CD14-positive monocyte (primary cell): ENCODE measurements at regions not wholly inside any gene's neighbourhood (a gene's known extent, or its start where the extent isn't known, plus 50 kb on each side); places are given as distances from the start of the nearest gene placed in this dataset.

ENCODE experiments used
- DNase-seq, 3 donors: peaks; one replicate each; pipeline ENCODE4 v3.0.0-alpha.2; 2011 to 2022
- H2AFZ ChIP-seq: 2 replicates; pipeline ENCODE4 v1.6.0; 2012; ENCODE audit warnings: mild to moderate bottlenecking, low read depth, low read length, inconsistent platforms; ENCODE audit not compliant: insufficient read depth, poor library complexity, severe bottlenecking
- H3K27ac ChIP-seq, 2 donors: 1 replicate in 1 of 2; 2 replicates in 1 of 2; pipeline ENCODE4 v1.5.1; 2012 to 2013; ENCODE audit warnings: low read length in 2 of 2, control low read depth in 1 of 2, inconsistent platforms in 1 of 2, low read depth in 1 of 2, mild to moderate bottlenecking in 1 of 2
- H3K27me3 ChIP-seq, 2 donors: one replicate each; pipeline versions ENCODE4 v1.6.0 to v1.6.1; 2011 to 2013; ENCODE audit warnings: low read length in 2 of 2; ENCODE audit not compliant: control insufficient read depth in 2 of 2, insufficient read depth in 2 of 2
- H3K36me3 ChIP-seq, 2 donors: replicated peaks in 1 of 2; 1 replicate in 1 of 2; 2 replicates in 1 of 2; pipeline versions ENCODE4 v1.5.1 to v1.6.1; 2012 to 2013; ENCODE audit warnings: low read length in 2 of 2, control low read depth in 1 of 2, inconsistent platforms in 1 of 2, mild to moderate bottlenecking in 1 of 2; ENCODE audit not compliant: insufficient read depth in 2 of 2, control insufficient read depth in 1 of 2
- H3K4me1 ChIP-seq, 2 donors: 1 replicate in 1 of 2; 2 replicates in 1 of 2; pipeline versions ENCODE4 v1.5.1 to v1.6.1; 2012 to 2013; ENCODE audit warnings: low read length in 2 of 2, control low read depth in 1 of 2, inconsistent platforms in 1 of 2, mild to moderate bottlenecking in 1 of 2, moderate library complexity in 1 of 2; ENCODE audit not compliant: insufficient read depth in 2 of 2, control insufficient read depth in 1 of 2
- H3K4me2 ChIP-seq: replicated peaks from 2 replicates; pipeline ENCODE3; 2012; ENCODE audit warnings: low read length, moderate library complexity, mild to moderate bottlenecking; ENCODE audit not compliant: poor library complexity, severe bottlenecking; ENCODE audit errors: extremely low read depth
- H3K4me3 ChIP-seq, 3 experiments: fragments of 200-600 bp in 1 of 3; sonication (generic) in 1 of 3; replicated peaks in 1 of 3; 1 replicate in 2 of 3; 2 replicates in 1 of 3; pipeline ENCODE4 v1.5.1; 2011 to 2013; ENCODE audit warnings: low read length in 3 of 3, mild to moderate bottlenecking in 3 of 3, control low read depth in 2 of 3, low read depth in 2 of 3, inconsistent platforms in 1 of 3, moderate library complexity in 1 of 3
- H3K79me2 ChIP-seq: 2 replicates; pipeline ENCODE4 v1.6.0; 2012; ENCODE audit warnings: mild to moderate bottlenecking, control low read depth, inconsistent platforms, low read length, moderate library complexity; ENCODE audit not compliant: insufficient read depth
- H3K9ac ChIP-seq: 2 replicates; pipeline ENCODE4 v1.6.0; 2017; ENCODE audit warnings: low read length, mild to moderate bottlenecking; ENCODE audit not compliant: insufficient read depth, poor library complexity, severe bottlenecking
- H3K9me3 ChIP-seq, 2 donors: replicated peaks in 1 of 2; 1 replicate in 1 of 2; 2 replicates in 1 of 2; pipeline versions ENCODE4 v1.5.1 to v1.6.1; 2012 to 2013; ENCODE audit warnings: low read length in 2 of 2, control low read depth in 1 of 2; ENCODE audit not compliant: control insufficient read depth in 1 of 2, insufficient read depth in 1 of 2
- H4K20me1 ChIP-seq: 2 replicates; pipeline ENCODE4 v1.6.0; 2012; ENCODE audit warnings: mild to moderate bottlenecking, low read length, control low read depth, moderate library complexity; ENCODE audit not compliant: insufficient read depth
- H3K27ac Mint-ChIP-seq, 7 donors: one replicate each; pipeline ENCODE4 v1.8.0; 2020; ENCODE audit warnings: mild to moderate bottlenecking in 7 of 7, mixed read lengths in 7 of 7, moderate library complexity in 6 of 7, inconsistent platforms in 2 of 7
- H3K27me3 Mint-ChIP-seq, 3 donors: one replicate each; pipeline ENCODE4 v1.8.0; 2021 to 2022; ENCODE audit warnings: low read depth in 3 of 3, mild to moderate bottlenecking in 3 of 3, mixed read lengths in 3 of 3, moderate library complexity in 3 of 3, inconsistent platforms in 1 of 3
- H3K36me3 Mint-ChIP-seq, 2 donors: one replicate each; pipeline ENCODE4 v1.8.0; 2020; ENCODE audit warnings: mixed read lengths in 2 of 2, inconsistent platforms in 1 of 2, mild to moderate bottlenecking in 1 of 2
- H3K4me1 Mint-ChIP-seq: one replicate; pipeline ENCODE4 v1.8.0; 2020; ENCODE audit warnings: mild to moderate bottlenecking, mixed read lengths
- H3K4me3 Mint-ChIP-seq, 2 donors: one replicate each; pipeline ENCODE4 v1.8.0; 2020; ENCODE audit warnings: mild to moderate bottlenecking in 2 of 2, mixed read lengths in 2 of 2, moderate library complexity in 1 of 2
- H3K9me3 Mint-ChIP-seq, 7 donors: one replicate each; pipeline ENCODE4 v1.8.0; 2020 to 2022; ENCODE audit warnings: mixed read lengths in 7 of 7, mild to moderate bottlenecking in 6 of 7, moderate library complexity in 6 of 7, inconsistent platforms in 2 of 7
- WGBS: methylation state at CpG from one replicate; pipeline ENCODE4 v1.1.5; 2013; ENCODE audit warnings: missing lambda C conversion rate; ENCODE audit not compliant: insufficient coverage; 5-methylcytosine and 5-hydroxymethylcytosine counted together
- intact Hi-C, 2 donors: fragments of 100-400 bp; cut with micrococcal nuclease; formaldehyde crosslinking; loops; one replicate each; pipeline versions ENCODE4 v1.15.0 to v1.15.1; 2023
- TF ChIP-seq, protein P1 (sequence below): fragments of 200-600 bp; IDR thresholded peaks from one replicate; pipeline ENCODE4 v1.8.0; 2022; ENCODE audit warnings: antibody characterized with exemption, mild to moderate bottlenecking

DNA sequence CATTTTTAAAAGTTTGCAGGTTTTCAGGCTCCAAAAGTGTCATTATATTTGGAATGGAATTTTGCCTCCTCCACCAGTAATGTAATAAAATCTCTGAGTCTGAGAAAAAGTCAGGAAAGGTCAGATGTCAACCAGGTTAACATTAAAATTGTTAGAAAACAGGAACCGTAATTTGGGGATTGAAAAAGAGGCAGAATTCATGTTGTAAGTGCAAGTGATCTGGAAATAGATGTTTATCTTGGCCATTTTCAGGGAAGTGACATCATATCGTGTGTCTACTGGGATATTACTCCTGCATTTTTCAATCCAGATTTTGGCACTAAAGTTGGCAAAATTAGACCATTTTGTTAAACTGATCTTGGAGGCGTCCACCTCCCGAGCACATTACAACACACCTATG lies 428.5 kb upstream of the MGMT start:
- no peaks in the 10 kb centered on the region for H3K36me3 Mint-ChIP-seq
- no peak overlapping the region for H3K4me2 ChIP-seq
- H4K20me1 ChIP-seq = no peaks in the 10 kb centered on the region
- H3K79me2 ChIP-seq = no peaks in the 10 kb centered on the region
- H3K36me3 ChIP-seq = no peaks in the 10 kb centered on the region
- no peak overlapping the region for H3K4me3 Mint-ChIP-seq
- peaks cover 0 to 4% (median 0%) of the 10 kb centered on the region in 7 donors for H3K9me3 Mint-ChIP-seq
- H3K4me3 ChIP-seq = no peak overlapping the region
- TF ChIP-seq, protein P1, sequence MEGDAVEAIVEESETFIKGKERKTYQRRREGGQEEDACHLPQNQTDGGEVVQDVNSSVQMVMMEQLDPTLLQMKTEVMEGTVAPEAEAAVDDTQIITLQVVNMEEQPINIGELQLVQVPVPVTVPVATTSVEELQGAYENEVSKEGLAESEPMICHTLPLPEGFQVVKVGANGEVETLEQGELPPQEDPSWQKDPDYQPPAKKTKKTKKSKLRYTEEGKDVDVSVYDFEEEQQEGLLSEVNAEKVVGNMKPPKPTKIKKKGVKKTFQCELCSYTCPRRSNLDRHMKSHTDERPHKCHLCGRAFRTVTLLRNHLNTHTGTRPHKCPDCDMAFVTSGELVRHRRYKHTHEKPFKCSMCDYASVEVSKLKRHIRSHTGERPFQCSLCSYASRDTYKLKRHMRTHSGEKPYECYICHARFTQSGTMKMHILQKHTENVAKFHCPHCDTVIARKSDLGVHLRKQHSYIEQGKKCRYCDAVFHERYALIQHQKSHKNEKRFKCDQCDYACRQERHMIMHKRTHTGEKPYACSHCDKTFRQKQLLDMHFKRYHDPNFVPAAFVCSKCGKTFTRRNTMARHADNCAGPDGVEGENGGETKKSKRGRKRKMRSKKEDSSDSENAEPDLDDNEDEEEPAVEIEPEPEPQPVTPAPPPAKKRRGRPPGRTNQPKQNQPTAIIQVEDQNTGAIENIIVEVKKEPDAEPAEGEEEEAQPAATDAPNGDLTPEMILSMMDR = no peak
- H2AFZ ChIP-seq = no peak overlapping the region
- no peak for DNase-seq
- no peak overlapping the region for H3K27ac Mint-ChIP-seq
- 63% methylated on average over 1 of the region's 4 CpGs for WGBS
- intact Hi-C loops = no loop called here
- H3K9me3 ChIP-seq = no peaks in the 10 kb centered on the region
- H3K4me1 ChIP-seq = no peaks in the 10 kb centered on the region
- H3K27me3 ChIP-seq = peaks cover 29 to 50% of the 10 kb centered on the region in 2 donors
- H3K4me1 Mint-ChIP-seq = peaks cover 10% of the 10 kb centered on the region
- H3K9ac ChIP-seq = no peak overlapping the region
- H3K27ac ChIP-seq = no peak overlapping the region
- peaks cover 41 to 65% (median 64%) of the 10 kb centered on the region in 3 donors for H3K27me3 Mint-ChIP-seq

DNA sequence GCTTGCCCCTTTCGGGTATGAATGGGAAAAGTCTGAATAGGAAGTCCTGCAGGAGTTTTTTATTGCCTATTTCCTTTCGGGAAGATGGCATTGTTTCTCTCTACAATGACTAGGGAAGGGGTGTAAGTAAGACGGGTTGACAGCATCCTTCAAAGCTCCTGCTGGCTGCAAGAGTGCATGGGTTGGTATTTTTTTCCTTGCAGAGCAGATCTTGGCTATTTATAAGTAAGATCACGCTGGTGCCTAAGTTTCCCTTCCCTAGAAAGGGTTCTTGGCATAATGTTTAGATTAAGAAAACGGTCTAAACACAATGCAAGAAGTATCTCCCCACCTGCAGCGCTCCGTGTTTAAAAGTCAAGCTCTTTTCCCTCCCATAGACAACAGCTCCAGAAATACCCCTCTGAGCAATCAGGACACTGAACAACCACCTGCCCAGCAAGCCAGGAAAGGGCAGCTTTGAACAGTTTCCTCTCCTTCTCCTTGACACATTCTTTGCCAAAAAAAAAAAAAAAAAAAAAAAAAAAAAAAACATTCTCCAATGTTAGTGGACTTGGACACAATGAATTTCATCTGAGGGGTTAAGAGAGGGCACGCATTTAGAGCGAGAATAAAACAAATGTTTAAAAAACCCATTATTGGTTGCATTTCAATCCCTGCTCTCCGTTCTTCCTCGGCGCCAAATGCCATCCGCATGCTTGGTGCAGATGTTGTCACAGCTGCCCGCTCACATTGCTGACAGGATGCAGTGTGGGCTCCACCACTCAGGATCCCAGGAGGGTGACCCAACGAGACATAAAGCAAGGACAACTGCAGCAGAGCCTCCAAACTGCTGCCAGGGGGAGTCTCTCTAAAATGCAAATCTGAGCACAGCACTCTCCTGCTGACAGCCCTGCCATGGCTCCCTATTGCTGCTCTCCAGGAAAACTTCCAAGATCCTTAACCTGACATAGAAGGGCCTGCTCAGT lies 427.4 kb upstream of the MGMT start:
- Histone ChIP-seq H3K4me2 (no peak overlapping the region), H2AFZ (no peak overlapping the region), H3K27me3 (peaks cover 21 to 42% of the 10 kb centered on the region in 2 donors), H3K4me3 (no peak overlapping the region), H3K4me1 (no peaks in the 10 kb centered on the region), H3K9ac (no peak overlapping the region), H3K9me3 (no peaks in the 10 kb centered on the region), H3K27ac (no peak overlapping the region), H4K20me1 (no peaks in the 10 kb centered on the region), H3K79me2 (no peaks in the 10 kb centered on the region), H3K36me3 (no peaks in the 10 kb centered on the region)
- intact Hi-C loops = no loop called here
- peaks cover 10% of the 10 kb centered on the region for H3K4me1 Mint-ChIP-seq
- H3K9me3 Mint-ChIP-seq = peaks cover 0 to 4% (median 0%) of the 10 kb centered on the region in 7 donors
- H3K4me3 Mint-ChIP-seq = peak overlapping the region in 1 of 2 donors; percentile 39
- DNase-seq = no peak
- H3K36me3 Mint-ChIP-seq = no peaks in the 10 kb centered on the region
- peaks cover 41 to 58% (median 58%) of the 10 kb centered on the region in 3 donors for H3K27me3 Mint-ChIP-seq
- TF ChIP-seq, protein P1 = no peak
- WGBS = 84% methylated on average over 9 of the region's 15 CpGs
- no peak overlapping the region for H3K27ac Mint-ChIP-seq
